OCI-LY7 (cell line): ENCODE measurements at regions not wholly inside any gene's neighbourhood (a gene's known extent, or its start where the extent isn't known, plus 50 kb on each side); places are given as distances from the start of the nearest gene placed in this dataset.

Experiments used
- BruUV-seq: library from RNA; stranded (reverse); fragments of 400-500 nt; replicated peaks from 2 replicates; lab custom pipeline; 2021; lab: Mats Ljungman, UMichigan
- CTCF ChIA-PET: fragments of 300-600 bp; sonication (Branson Sonifier 250); formaldehyde crosslinking; loops from one replicate; lab custom pipeline; 2022; ENCODE audit warnings: antibody characterized with exemption; ENCODE audit not compliant: unreplicated experiment; lab: Charles Lee
- POLR2A ChIA-PET: fragments of 300-600 bp; sonication (Branson Sonifier 250); formaldehyde crosslinking; loops from one replicate; lab custom pipeline; 2022; ENCODE audit warnings: antibody characterized with exemption; lab: Charles Lee
- DNase-seq: peaks from one replicate; pipeline ENCODE4 v3.0.0-alpha.2; 2015; ENCODE audit warnings: low spot score
- H2AFZ ChIP-seq: fragments of 200-600 bp; sonication (generic), shearing (Covaris generic); 2 replicates; pipeline ENCODE4 v1.6.1; 2014; ENCODE audit warnings: mild to moderate bottlenecking, antibody characterized with exemption, low read length, moderate library complexity
- H3K27ac ChIP-seq: fragments of 200-600 bp; sonication (generic); 2 replicates; pipeline ENCODE4 v1.5.1; 2014; ENCODE audit warnings: mixed run types, low read depth, mild to moderate bottlenecking, moderate library complexity, low read length, inconsistent platforms; ENCODE audit not compliant: poor library complexity, severe bottlenecking
- H3K36me3 ChIP-seq: fragments of 200-600 bp; sonication (generic); 2 replicates; pipeline ENCODE4 v1.6.1; 2014; ENCODE audit warnings: mild to moderate bottlenecking, antibody characterized with exemption, low read length, moderate library complexity, mixed read lengths; ENCODE audit not compliant: insufficient read depth
- H3K4me1 ChIP-seq: fragments of 200-600 bp; sonication (generic); 2 replicates; pipeline ENCODE4 v1.5.1; 2014; ENCODE audit warnings: mild to moderate bottlenecking, low read length; ENCODE audit not compliant: insufficient read depth, poor library complexity, severe bottlenecking
- H3K4me2 ChIP-seq: fragments of 200-600 bp; sonication (generic); 2 replicates; pipeline ENCODE4 v1.6.1; 2014; ENCODE audit warnings: mild to moderate bottlenecking, low read length
- H3K4me3 ChIP-seq: fragments of 200-600 bp; sonication (generic); 2 replicates; pipeline ENCODE4 v1.5.1; 2014; ENCODE audit warnings: mild to moderate bottlenecking, low read depth, low read length; ENCODE audit not compliant: poor library complexity, severe bottlenecking
- H3K79me2 ChIP-seq: fragments of 200-600 bp; sonication (generic); 2 replicates; pipeline ENCODE4 v1.6.1; 2016; ENCODE audit warnings: low read depth, mild to moderate bottlenecking, low read length, moderate library complexity, mixed read lengths; ENCODE audit not compliant: insufficient read depth
- H3K9me2 ChIP-seq: fragments of 200-600 bp; sonication (generic); 2 replicates; pipeline ENCODE4 v1.6.1; 2016; ENCODE audit warnings: mild to moderate bottlenecking, low read length, mixed read lengths; ENCODE audit not compliant: insufficient read depth
- H3K9me3 ChIP-seq: fragments of 200-600 bp; sonication (generic); 2 replicates; pipeline ENCODE4 v1.6.1; 2014; ENCODE audit warnings: mild to moderate bottlenecking, mixed run types, low read length, mixed read lengths
- H4K20me1 ChIP-seq: fragments of 200-600 bp; sonication (generic); 2 replicates; pipeline ENCODE4 v1.6.1; 2014; ENCODE audit warnings: mild to moderate bottlenecking, antibody characterized with exemption, low read length, moderate library complexity, mixed read lengths; ENCODE audit not compliant: insufficient read depth
- EZH2phosphoT487 ChIP-seq: fragments of 200-600 bp; sonication (generic); IDR thresholded peaks from 2 replicates; pipeline ENCODE4 v1.6.1; 2018; ENCODE audit warnings: low read depth, borderline replicate concordance, mild to moderate bottlenecking, mixed run types, antibody characterized with exemption, low read length, moderate library complexity, mixed read lengths
- intact Hi-C: fragments of 100-400 bp; cut with micrococcal nuclease; formaldehyde crosslinking; loops from one replicate; pipeline ENCODE4 v1.10.0; 2022; ENCODE audit not compliant: unreplicated experiment
- TF ChIP-seq, protein P1 (sequence below): fragments of 200-600 bp; sonication (generic); conservative IDR thresholded peaks from 2 replicates; pipeline ENCODE4 v1.5.1; 2014; ENCODE audit warnings: mild to moderate bottlenecking, antibody characterized with exemption, low read length, moderate library complexity, mixed read lengths

DNA sequence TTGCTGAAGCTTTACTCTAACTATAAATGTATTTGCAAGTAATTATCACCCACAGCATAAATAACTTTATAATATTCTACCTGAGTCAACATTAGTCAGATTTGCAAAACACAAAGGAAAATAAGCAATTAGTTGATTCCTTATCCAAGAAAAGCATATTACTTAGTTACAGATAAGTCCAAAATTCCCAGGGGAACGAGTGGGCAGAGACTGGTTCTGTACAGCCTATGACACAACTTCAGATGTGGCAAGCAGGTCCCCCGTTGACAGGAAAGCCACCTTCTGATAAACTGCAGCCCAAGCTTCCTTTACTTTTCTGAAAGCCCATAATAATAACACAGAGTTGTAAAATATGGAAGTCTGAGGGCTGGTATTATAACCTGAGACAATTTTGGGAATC is 62.4 kb upstream of the NDP start:
- Histone ChIP-seq H3K9me3 (no peaks in the 10 kb centered on the region), H3K36me3 (no peaks in the 10 kb centered on the region), H3K79me2 (no peaks in the 10 kb centered on the region), H3K9me2 (no peaks in the 10 kb centered on the region), H3K4me1 (no peaks in the 10 kb centered on the region), H3K4me3 (no peak overlapping the region), H3K27ac (no peak overlapping the region), H2AFZ (no peak overlapping the region), H4K20me1 (no peaks in the 10 kb centered on the region), H3K4me2 (no peak overlapping the region)
- POLR2A ChIA-PET, result interaction anchor here (0.6 to 0.7 kb wide), 2 partner anchors 74 to 93 kb away, joined by 3 read pairs; no protein-coding TSS in a partner anchor
- no TSS peak for BruUV-seq
- CTCF ChIA-PET, result no interaction called here
- intact Hi-C loops, result no loop called here
- DNase-seq, result no peak
- TF ChIP-seq, protein P1, sequence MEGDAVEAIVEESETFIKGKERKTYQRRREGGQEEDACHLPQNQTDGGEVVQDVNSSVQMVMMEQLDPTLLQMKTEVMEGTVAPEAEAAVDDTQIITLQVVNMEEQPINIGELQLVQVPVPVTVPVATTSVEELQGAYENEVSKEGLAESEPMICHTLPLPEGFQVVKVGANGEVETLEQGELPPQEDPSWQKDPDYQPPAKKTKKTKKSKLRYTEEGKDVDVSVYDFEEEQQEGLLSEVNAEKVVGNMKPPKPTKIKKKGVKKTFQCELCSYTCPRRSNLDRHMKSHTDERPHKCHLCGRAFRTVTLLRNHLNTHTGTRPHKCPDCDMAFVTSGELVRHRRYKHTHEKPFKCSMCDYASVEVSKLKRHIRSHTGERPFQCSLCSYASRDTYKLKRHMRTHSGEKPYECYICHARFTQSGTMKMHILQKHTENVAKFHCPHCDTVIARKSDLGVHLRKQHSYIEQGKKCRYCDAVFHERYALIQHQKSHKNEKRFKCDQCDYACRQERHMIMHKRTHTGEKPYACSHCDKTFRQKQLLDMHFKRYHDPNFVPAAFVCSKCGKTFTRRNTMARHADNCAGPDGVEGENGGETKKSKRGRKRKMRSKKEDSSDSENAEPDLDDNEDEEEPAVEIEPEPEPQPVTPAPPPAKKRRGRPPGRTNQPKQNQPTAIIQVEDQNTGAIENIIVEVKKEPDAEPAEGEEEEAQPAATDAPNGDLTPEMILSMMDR, result no peak
- TF ChIP-seq EZH2phosphoT487, result no peak

DNA sequence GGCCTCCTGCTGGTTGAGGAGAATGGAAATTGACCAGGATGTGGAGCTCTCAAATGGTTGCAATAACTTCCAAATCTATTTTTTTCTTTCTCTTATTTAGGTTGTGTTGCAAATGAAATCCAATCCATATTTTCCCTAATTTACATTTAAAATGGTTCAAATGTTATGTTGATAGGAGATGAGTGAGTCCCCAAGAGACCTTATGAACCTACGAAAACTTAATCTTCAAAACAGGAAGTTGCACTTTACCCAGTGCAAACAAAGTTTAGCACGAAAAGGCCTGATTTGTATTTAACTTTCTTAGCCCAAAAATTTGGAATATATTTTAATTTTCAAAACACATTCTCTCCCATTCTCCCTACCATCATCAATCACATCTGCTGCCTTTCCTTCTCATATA is 59.3 kb upstream of the NDP start:
- BruUV-seq, result no TSS peak
- CTCF ChIA-PET, result no interaction called here

DNA sequence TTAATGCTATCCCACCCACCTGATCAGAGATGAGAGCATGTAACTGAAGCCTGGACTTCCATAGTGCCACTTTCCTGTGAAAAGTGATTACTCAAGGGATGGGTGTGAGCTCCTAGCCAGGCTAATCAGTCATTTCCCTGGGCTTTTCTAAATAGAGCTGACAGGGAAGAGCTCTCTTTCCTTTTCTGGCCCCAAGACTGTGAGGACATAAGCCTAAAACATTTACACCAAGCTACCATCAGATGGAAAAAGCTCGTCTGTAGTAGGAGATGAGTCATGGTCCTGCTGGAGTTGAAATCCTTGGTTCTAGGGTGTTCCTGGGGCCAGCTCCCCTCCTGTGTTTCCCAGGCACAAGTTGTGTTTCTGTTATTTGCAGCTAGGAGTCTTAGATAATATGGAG is 52.4 kb upstream of the NDP start:
- DNase-seq, result no peak
- no peaks in the 10 kb centered on the region for H3K79me2 ChIP-seq
- no peaks in the 10 kb centered on the region for H3K4me1 ChIP-seq
- POLR2A ChIA-PET, result no interaction called here
- no peaks in the 10 kb centered on the region for H3K9me2 ChIP-seq
- no peak overlapping the region for H2AFZ ChIP-seq
- TF ChIP-seq, protein P1, result no peak
- no peak for TF ChIP-seq EZH2phosphoT487
- no peaks in the 10 kb centered on the region for H3K9me3 ChIP-seq
- BruUV-seq, result no TSS peak
- H4K20me1 ChIP-seq, result no peaks in the 10 kb centered on the region
- intact Hi-C loops, result no loop called here
- no peaks in the 10 kb centered on the region for H3K36me3 ChIP-seq
- CTCF ChIA-PET, result no interaction called here
- no peak overlapping the region for H3K4me2 ChIP-seq
- H3K27ac ChIP-seq, result no peak overlapping the region
- no peak overlapping the region for H3K4me3 ChIP-seq

More for the DNA sequence above, 59.3 kb upstream of the NDP start:
- no peak overlapping the region for H3K4me2 ChIP-seq
- no peaks in the 10 kb centered on the region for H3K4me1 ChIP-seq
- no peaks in the 10 kb centered on the region for H3K9me3 ChIP-seq
- no peak overlapping the region for H2AFZ ChIP-seq
- intact Hi-C loops, result no loop called here
- no peak for DNase-seq
- no peaks in the 10 kb centered on the region for H3K36me3 ChIP-seq
- H4K20me1 ChIP-seq, result no peaks in the 10 kb centered on the region
- no peak overlapping the region for H3K4me3 ChIP-seq
- no peak overlapping the region for H3K27ac ChIP-seq
- no peaks in the 10 kb centered on the region for H3K79me2 ChIP-seq
- no peak for TF ChIP-seq EZH2phosphoT487
- H3K9me2 ChIP-seq, result no peaks in the 10 kb centered on the region
- POLR2A ChIA-PET, result no interaction called here
